22Rv1 (cell line): ENCODE measurements at regions not wholly inside any gene's neighbourhood (a gene's known extent, or its start where the extent isn't known, plus 50 kb on each side); places are given as distances from the start of the nearest gene placed in this dataset.

Source experiments
- H3K27ac ChIP-seq: fragments of 450-650 bp; 2 replicates; pipeline ENCODE4 v1.5.1; 2017
- CTCF ChIP-seq: fragments of 450-650 bp; IDR thresholded peaks from 2 replicates; pipeline ENCODE4 v1.5.1; 2017; ENCODE audit warnings: mild to moderate bottlenecking
- ZFX ChIP-seq: fragments of 450-650 bp; IDR thresholded peaks from 2 replicates; pipeline ENCODE4 v1.6.1; 2017; ENCODE audit warnings: antibody characterized with exemption, borderline replicate concordance

GRCh38 chr17:54524501-54524900 lies 376.2 kb upstream of the TOM1L1 start:
- no peak overlapping the region for H3K27ac ChIP-seq
- TF ChIP-seq ZFX (no peak), CTCF (no peak)

- TF ChIP-seq ZFX (no peak), CTCF (no peak)
Measured at GRCh38 chr17:54527941-54528340, 372.7 kb upstream of the TOM1L1 start.

GRCh38 chr17:54530398-54530797 lies 370.3 kb upstream of the TOM1L1 start:
- no peak overlapping the region for H3K27ac ChIP-seq
- TF ChIP-seq ZFX (no peak), CTCF (no peak)

More at GRCh38 chr17:54527941-54528340, 372.7 kb upstream of the TOM1L1 start:
- no peak overlapping the region for H3K27ac ChIP-seq

- H3K27ac ChIP-seq = no peak overlapping the region
- no peak for TF ChIP-seq ZFX
- 0 out of 2 replicates have a peak, but pooled peaks have one; percentile 8 for TF ChIP-seq CTCF
Measured at GRCh38 chr17:54536306-54536705, 364.3 kb upstream of the TOM1L1 start.

- no peak overlapping the region for H3K27ac ChIP-seq
- TF ChIP-seq ZFX (no peak), CTCF (no peak)
Measured at GRCh38 chr17:54537656-54538055, 363.0 kb upstream of the TOM1L1 start.

GRCh38 chr17:54544249-54544648 lies 356.4 kb upstream of the TOM1L1 start:
- H3K27ac ChIP-seq = no peak overlapping the region
- TF ChIP-seq ZFX (no peak), CTCF (no peak)

GRCh38 chr17:54559883-54560282 lies 340.8 kb upstream of the TOM1L1 start:
- TF ChIP-seq ZFX (no peak), CTCF (no peak)

More at GRCh38 chr17:54559883-54560282, 340.8 kb upstream of the TOM1L1 start:
- H3K27ac ChIP-seq = no peak overlapping the region
